CD8-positive, alpha-beta memory T cell (primary cell): ENCODE measurements at regions not wholly inside any gene's neighbourhood (a gene's known extent, or its start where the extent isn't known, plus 50 kb on each side); places are given as distances from the start of the nearest gene placed in this dataset.

Experiments
- CTCF ChIA-PET: fragments of 350-600 bp; sonication (Branson Sonifier 250); formaldehyde crosslinking; loops from one replicate; lab custom pipeline; 2021; ENCODE audit warnings: antibody characterized with exemption; lab: Charles Lee
- POLR2A ChIA-PET: fragments of 350-600 bp; sonication (Branson Sonifier 250); formaldehyde crosslinking; loops from one replicate; lab custom pipeline; 2021; ENCODE audit warnings: antibody characterized with exemption; lab: Charles Lee
- DNase-seq, 5 donors: peaks; one replicate each; pipeline versions ENCODE4 v3.0.0 to v3.0.0-alpha.2; 2020 to 2022; ENCODE audit warnings: mixed read lengths in 1 of 5
- H3K27ac ChIP-seq: one replicate; pipeline ENCODE4 v1.7.0; 2013; ENCODE audit warnings: low read depth, mild to moderate bottlenecking, low read length, moderate library complexity
- H3K27me3 ChIP-seq: 2 replicates; pipeline ENCODE4 v1.7.0; 2013; ENCODE audit warnings: low read length, mild to moderate bottlenecking; ENCODE audit not compliant: insufficient read depth, poor library complexity, severe bottlenecking
- H3K36me3 ChIP-seq: 2 replicates; pipeline ENCODE4 v1.7.0; 2013; ENCODE audit warnings: mild to moderate bottlenecking, low read length, moderate library complexity; ENCODE audit not compliant: insufficient read depth
- H3K4me1 ChIP-seq: 2 replicates; pipeline ENCODE4 v1.7.0; 2013; ENCODE audit warnings: mild to moderate bottlenecking, low read length, moderate library complexity; ENCODE audit not compliant: insufficient read depth
- H3K4me3 ChIP-seq: 2 replicates; pipeline ENCODE4 v1.7.0; 2013; ENCODE audit warnings: mild to moderate bottlenecking, low read length
- H3K9me3 ChIP-seq: 2 replicates; pipeline ENCODE4 v1.7.0; 2013; ENCODE audit warnings: mild to moderate bottlenecking, low read length
- H3K27ac Mint-ChIP-seq, 8 donors: one replicate each; pipeline ENCODE4 v1.8.0; 2020 to 2021; ENCODE audit warnings: mixed read lengths in 8 of 8, mild to moderate bottlenecking in 6 of 8, inconsistent platforms in 3 of 8, moderate library complexity in 3 of 8
- H3K27me3 Mint-ChIP-seq, 2 donors: one replicate each; pipeline ENCODE4 v1.8.0; 2020 to 2021; ENCODE audit warnings: mixed read lengths in 2 of 2, mild to moderate bottlenecking in 1 of 2, moderate library complexity in 1 of 2
- H3K36me3 Mint-ChIP-seq, 3 donors: one replicate each; pipeline ENCODE4 v1.8.0; 2020 to 2021; ENCODE audit warnings: mixed read lengths in 3 of 3, inconsistent platforms in 1 of 3, mild to moderate bottlenecking in 1 of 3
- H3K4me1 Mint-ChIP-seq, 3 donors: one replicate each; pipeline ENCODE4 v1.8.0; 2020 to 2021; ENCODE audit warnings: mixed read lengths in 3 of 3, inconsistent platforms in 1 of 3, mild to moderate bottlenecking in 1 of 3
- H3K4me3 Mint-ChIP-seq, 7 donors: one replicate each; pipeline ENCODE4 v1.8.0; 2020 to 2021; ENCODE audit warnings: mixed read lengths in 7 of 7, mild to moderate bottlenecking in 6 of 7, moderate library complexity in 4 of 7, inconsistent platforms in 2 of 7
- H3K9me3 Mint-ChIP-seq, 5 donors: one replicate each; pipeline ENCODE4 v1.8.0; 2020 to 2022; ENCODE audit warnings: mixed read lengths in 5 of 5, mild to moderate bottlenecking in 3 of 5, moderate library complexity in 2 of 5, inconsistent platforms in 1 of 5

GRCh38 chr3:83096-83495 is 113.5 kb upstream of the CHL1 start:
- Mint-ChIP-seq H3K36me3 (no peaks in the 10 kb centered on the region), H3K27ac (no peak overlapping the region), H3K4me3 (no peak overlapping the region), H3K27me3 (peaks cover 0 to 9% of the 10 kb centered on the region in 2 donors), H3K9me3 (peaks cover 0 to 5% (median 4%) of the 10 kb centered on the region in 5 donors), H3K4me1 (no peaks in the 10 kb centered on the region)
- H3K36me3 ChIP-seq: no peaks in the 10 kb centered on the region
- H3K9me3 ChIP-seq: no peaks in the 10 kb centered on the region
- POLR2A ChIA-PET: no interaction called here
- no peak for DNase-seq
- CTCF ChIA-PET: no interaction called here
- H3K4me1 ChIP-seq: no peaks in the 10 kb centered on the region
- H3K27me3 ChIP-seq: no peaks in the 10 kb centered on the region
- H3K4me3 ChIP-seq: no peak overlapping the region
- H3K27ac ChIP-seq: no peak overlapping the region

GRCh38 chr3:85180-85579 is 111.4 kb upstream of the CHL1 start:
- Mint-ChIP-seq H3K9me3 (peaks cover 0 to 4% (median 3%) of the 10 kb centered on the region in 5 donors), H3K27ac (no peak overlapping the region), H3K27me3 (peaks cover 0 to 9% of the 10 kb centered on the region in 2 donors), H3K4me3 (no peak overlapping the region), H3K4me1 (no peaks in the 10 kb centered on the region), H3K36me3 (no peaks in the 10 kb centered on the region)
- ChIA-PET POLR2A (no interaction called here), CTCF (no interaction called here)
- no peaks in the 10 kb centered on the region for H3K27me3 ChIP-seq
- no peaks in the 10 kb centered on the region for H3K36me3 ChIP-seq
- H3K9me3 ChIP-seq: no peaks in the 10 kb centered on the region
- no peaks in the 10 kb centered on the region for H3K4me1 ChIP-seq
- H3K27ac ChIP-seq: no peak overlapping the region
- H3K4me3 ChIP-seq: no peak overlapping the region
- no peak for DNase-seq

- Histone ChIP-seq H3K4me1 (no peaks in the 10 kb centered on the region), H3K36me3 (no peaks in the 10 kb centered on the region), H3K27me3 (no peaks in the 10 kb centered on the region), H3K9me3 (no peaks in the 10 kb centered on the region), H3K4me3 (no peak overlapping the region), H3K27ac (no peak overlapping the region)
- no peaks in the 10 kb centered on the region for H3K4me1 Mint-ChIP-seq
- CTCF ChIA-PET: no interaction called here
- no peaks in the 10 kb centered on the region for H3K9me3 Mint-ChIP-seq
- no peak for DNase-seq
- no peak overlapping the region for H3K4me3 Mint-ChIP-seq
- H3K27ac Mint-ChIP-seq: no peak overlapping the region
- peaks cover 0 to 9% of the 10 kb centered on the region in 2 donors for H3K27me3 Mint-ChIP-seq
- POLR2A ChIA-PET: no interaction called here
- H3K36me3 Mint-ChIP-seq: no peaks in the 10 kb centered on the region
Measured at GRCh38 chr3:88267-88666, 108.3 kb upstream of the CHL1 start.

- no peaks in the 10 kb centered on the region for H3K27me3 ChIP-seq
- no peaks in the 10 kb centered on the region for H3K9me3 ChIP-seq
- Mint-ChIP-seq H3K27ac (no peak overlapping the region), H3K27me3 (no peaks in the 10 kb centered on the region), H3K4me3 (no peak overlapping the region), H3K9me3 (no peaks in the 10 kb centered on the region), H3K4me1 (no peaks in the 10 kb centered on the region), H3K36me3 (no peaks in the 10 kb centered on the region)
- H3K36me3 ChIP-seq: no peaks in the 10 kb centered on the region
- H3K4me1 ChIP-seq: no peaks in the 10 kb centered on the region
- POLR2A ChIA-PET: no interaction called here
- no peak overlapping the region for H3K4me3 ChIP-seq
- H3K27ac ChIP-seq: no peak overlapping the region
- CTCF ChIA-PET: no interaction called here
- DNase-seq: no peak
Measured at GRCh38 chr3:93746-94145, 102.8 kb upstream of the CHL1 start.

- H3K9me3 ChIP-seq: no peaks in the 10 kb centered on the region
- Mint-ChIP-seq H3K4me3 (no peak overlapping the region), H3K27ac (no peak overlapping the region), H3K4me1 (no peaks in the 10 kb centered on the region), H3K36me3 (no peaks in the 10 kb centered on the region), H3K27me3 (no peaks in the 10 kb centered on the region), H3K9me3 (no peaks in the 10 kb centered on the region)
- no peak for DNase-seq
- no peak overlapping the region for H3K4me3 ChIP-seq
- H3K27ac ChIP-seq: no peak overlapping the region
- H3K27me3 ChIP-seq: no peaks in the 10 kb centered on the region
- ChIA-PET CTCF (no interaction called here), POLR2A (no interaction called here)
- no peaks in the 10 kb centered on the region for H3K36me3 ChIP-seq
- no peaks in the 10 kb centered on the region for H3K4me1 ChIP-seq
Measured at GRCh38 chr3:96259-96658, 100.3 kb upstream of the CHL1 start.

GRCh38 chr3:97417-98258 is 98.9 kb upstream of the CHL1 start:
- Histone ChIP-seq H3K9me3 (no peaks in the 10 kb centered on the region), H3K4me1 (no peaks in the 10 kb centered on the region), H3K4me3 (no peak overlapping the region), H3K27me3 (no peaks in the 10 kb centered on the region), H3K36me3 (no peaks in the 10 kb centered on the region), H3K27ac (no peak overlapping the region)
- Mint-ChIP-seq H3K9me3 (no peaks in the 10 kb centered on the region), H3K27me3 (no peaks in the 10 kb centered on the region), H3K27ac (no peak overlapping the region), H3K4me3 (no peak overlapping the region), H3K4me1 (no peaks in the 10 kb centered on the region), H3K36me3 (no peaks in the 10 kb centered on the region)
- CTCF ChIA-PET: no interaction called here
- POLR2A ChIA-PET: no interaction called here
- DNase-seq: no peak

- no peaks in the 10 kb centered on the region for H3K27me3 Mint-ChIP-seq
- no peak for DNase-seq
- H3K4me1 Mint-ChIP-seq: no peaks in the 10 kb centered on the region
- Histone ChIP-seq H3K4me1 (no peaks in the 10 kb centered on the region), H3K9me3 (no peaks in the 10 kb centered on the region), H3K36me3 (no peaks in the 10 kb centered on the region), H3K27ac (no peak overlapping the region), H3K4me3 (no peak overlapping the region), H3K27me3 (no peaks in the 10 kb centered on the region)
- no peaks in the 10 kb centered on the region for H3K36me3 Mint-ChIP-seq
- no peak overlapping the region for H3K27ac Mint-ChIP-seq
- H3K4me3 Mint-ChIP-seq: no peak overlapping the region
- POLR2A ChIA-PET: no interaction called here
- CTCF ChIA-PET: no interaction called here
- peaks cover 0 to 2% (median 0%) of the 10 kb centered on the region in 5 donors for H3K9me3 Mint-ChIP-seq
Measured at GRCh38 chr3:98259-98654, 98.3 kb upstream of the CHL1 start.

- Mint-ChIP-seq H3K4me3 (no peak overlapping the region), H3K4me1 (no peaks in the 10 kb centered on the region)
Measured at GRCh38 chr3:99506-99905, 97.1 kb upstream of the CHL1 start.

More at GRCh38 chr3:99506-99905, 97.1 kb upstream of the CHL1 start:
- ChIA-PET CTCF (no interaction called here), POLR2A (no interaction called here)
- Histone ChIP-seq H3K4me3 (no peak overlapping the region), H3K27ac (no peak overlapping the region), H3K27me3 (no peaks in the 10 kb centered on the region), H3K36me3 (no peaks in the 10 kb centered on the region), H3K9me3 (no peaks in the 10 kb centered on the region), H3K4me1 (no peaks in the 10 kb centered on the region)
- H3K9me3 Mint-ChIP-seq: peaks cover 0 to 3% (median 0%) of the 10 kb centered on the region in 5 donors
- DNase-seq: no peak
- H3K27me3 Mint-ChIP-seq: no peaks in the 10 kb centered on the region
- no peak overlapping the region for H3K27ac Mint-ChIP-seq
- H3K36me3 Mint-ChIP-seq: no peaks in the 10 kb centered on the region
